Nephron (organoid): ENCODE measurements at regions not wholly inside any gene's neighbourhood (a gene's known extent, or its start where the extent isn't known, plus 50 kb on each side); places are given as distances from the start of the nearest gene placed in this dataset.

ENCODE experiments used
- H3K27ac Mint-ChIP-seq, 3 experiments: 2 replicates each; pipeline ENCODE4 v1.8.0; 2020; ENCODE audit warnings: mixed read lengths in 3 of 3, mild to moderate bottlenecking in 2 of 3, moderate library complexity in 1 of 3
- H3K27me3 Mint-ChIP-seq: 2 replicates; pipeline ENCODE4 v1.8.0; 2021; ENCODE audit warnings: low read depth, mild to moderate bottlenecking, moderate library complexity, mixed read lengths
- H3K36me3 Mint-ChIP-seq: 2 replicates; pipeline ENCODE4 v1.8.0; 2020; ENCODE audit warnings: low read depth, mixed read lengths
- H3K4me1 Mint-ChIP-seq: 2 replicates; pipeline ENCODE4 v1.8.0; 2020; ENCODE audit warnings: mixed read lengths
- H3K4me3 Mint-ChIP-seq, 3 experiments: 2 replicates each; pipeline ENCODE4 v1.8.0; 2020; ENCODE audit warnings: mild to moderate bottlenecking in 3 of 3, mixed read lengths in 3 of 3, moderate library complexity in 2 of 3
- H3K9me3 Mint-ChIP-seq: 2 replicates; pipeline ENCODE4 v1.8.0; 2020; ENCODE audit warnings: mixed read lengths
- CTCF ChIP-seq, 3 experiments: fragments of 200-600 bp; sonication (generic); IDR thresholded peaks; one replicate each; pipeline ENCODE4 v1.5.0; 2021; ENCODE audit warnings: antibody characterized with exemption in 3 of 3; ENCODE audit not compliant: unreplicated experiment in 3 of 3

GRCh38 chr1:34364376-34364775 is 187.7 kb downstream of the C1orf94 start:
- Mint-ChIP-seq H3K4me1 (no peaks in the 10 kb centered on the region), H3K27ac (no peak overlapping the region), H3K36me3 (no peaks in the 10 kb centered on the region), H3K27me3 (peaks cover 24% of the 10 kb centered on the region), H3K9me3 (no peaks in the 10 kb centered on the region), H3K4me3 (no peak overlapping the region)
- TF ChIP-seq CTCF (IDR thresholded peaks at IDR 0.05; ENCODE audit: unreplicated experiment in 3 of 3) = no peak

GRCh38 chr1:34365295-34365694 is 188.6 kb downstream of the C1orf94 start:
- H3K9me3 Mint-ChIP-seq = no peaks in the 10 kb centered on the region
- TF ChIP-seq CTCF (IDR thresholded peaks at IDR 0.05; ENCODE audit: unreplicated experiment in 3 of 3) = no peak
- H3K27me3 Mint-ChIP-seq = peaks cover 29% of the 10 kb centered on the region
- no peaks in the 10 kb centered on the region for H3K4me1 Mint-ChIP-seq
- no peak overlapping the region for H3K27ac Mint-ChIP-seq
- H3K36me3 Mint-ChIP-seq = no peaks in the 10 kb centered on the region
- no peak overlapping the region for H3K4me3 Mint-ChIP-seq

GRCh38 chr1:34366875-34367624 is 190.3 kb downstream of the C1orf94 start:
- peaks cover 34% of the 10 kb centered on the region for H3K27me3 Mint-ChIP-seq
- no peaks in the 10 kb centered on the region for H3K4me1 Mint-ChIP-seq
- H3K36me3 Mint-ChIP-seq = no peaks in the 10 kb centered on the region
- TF ChIP-seq CTCF (IDR thresholded peaks at IDR 0.05; ENCODE audit: unreplicated experiment in 3 of 3) = no peak
- no peak overlapping the region for H3K4me3 Mint-ChIP-seq
- no peaks in the 10 kb centered on the region for H3K9me3 Mint-ChIP-seq
- no peak overlapping the region for H3K27ac Mint-ChIP-seq

GRCh38 chr1:34367954-34368353 is 191.2 kb downstream of the C1orf94 start:
- Mint-ChIP-seq H3K27me3 (peaks cover 34% of the 10 kb centered on the region), H3K36me3 (no peaks in the 10 kb centered on the region), H3K4me1 (no peaks in the 10 kb centered on the region), H3K27ac (no peak overlapping the region), H3K4me3 (no peak overlapping the region), H3K9me3 (no peaks in the 10 kb centered on the region)
- no peak for TF ChIP-seq CTCF (IDR thresholded peaks at IDR 0.05; ENCODE audit: unreplicated experiment in 3 of 3)

- Mint-ChIP-seq H3K36me3 (no peaks in the 10 kb centered on the region), H3K4me1 (no peaks in the 10 kb centered on the region), H3K27me3 (peaks cover 28% of the 10 kb centered on the region), H3K9me3 (no peaks in the 10 kb centered on the region), H3K27ac (no peak overlapping the region), H3K4me3 (no peak overlapping the region)
- no peak for TF ChIP-seq CTCF (IDR thresholded peaks at IDR 0.05; ENCODE audit: unreplicated experiment in 3 of 3)
Measured at GRCh38 chr1:34369701-34370455, 193.2 kb downstream of the C1orf94 start.
